CD14-positive monocyte (primary cell): ENCODE measurements at regions not wholly inside any gene's neighbourhood (a gene's known extent, or its start where the extent isn't known, plus 50 kb on each side); places are given as distances from the start of the nearest gene placed in this dataset.

Experiments used
- DNase-seq, 3 donors: peaks; one replicate each; pipeline ENCODE4 v3.0.0-alpha.2; 2011 to 2022
- H2AFZ ChIP-seq: 2 replicates; pipeline ENCODE4 v1.6.0; 2012; ENCODE audit warnings: mild to moderate bottlenecking, low read depth, low read length, inconsistent platforms; ENCODE audit not compliant: insufficient read depth, poor library complexity, severe bottlenecking
- H3K27ac ChIP-seq, 2 donors: 1 replicate in 1 of 2; 2 replicates in 1 of 2; pipeline ENCODE4 v1.5.1; 2012 to 2013; ENCODE audit warnings: low read length in 2 of 2, control low read depth in 1 of 2, inconsistent platforms in 1 of 2, low read depth in 1 of 2, mild to moderate bottlenecking in 1 of 2
- H3K27me3 ChIP-seq, 2 donors: one replicate each; pipeline versions ENCODE4 v1.6.0 to v1.6.1; 2011 to 2013; ENCODE audit warnings: low read length in 2 of 2; ENCODE audit not compliant: control insufficient read depth in 2 of 2, insufficient read depth in 2 of 2
- H3K36me3 ChIP-seq, 2 donors: replicated peaks in 1 of 2; 1 replicate in 1 of 2; 2 replicates in 1 of 2; pipeline versions ENCODE4 v1.5.1 to v1.6.1; 2012 to 2013; ENCODE audit warnings: low read length in 2 of 2, control low read depth in 1 of 2, inconsistent platforms in 1 of 2, mild to moderate bottlenecking in 1 of 2; ENCODE audit not compliant: insufficient read depth in 2 of 2, control insufficient read depth in 1 of 2
- H3K4me1 ChIP-seq, 2 donors: 1 replicate in 1 of 2; 2 replicates in 1 of 2; pipeline versions ENCODE4 v1.5.1 to v1.6.1; 2012 to 2013; ENCODE audit warnings: low read length in 2 of 2, control low read depth in 1 of 2, inconsistent platforms in 1 of 2, mild to moderate bottlenecking in 1 of 2, moderate library complexity in 1 of 2; ENCODE audit not compliant: insufficient read depth in 2 of 2, control insufficient read depth in 1 of 2
- H3K4me2 ChIP-seq: replicated peaks from 2 replicates; pipeline ENCODE3; 2012; ENCODE audit warnings: low read length, moderate library complexity, mild to moderate bottlenecking; ENCODE audit not compliant: poor library complexity, severe bottlenecking; ENCODE audit errors: extremely low read depth
- H3K4me3 ChIP-seq, 3 experiments: fragments of 200-600 bp in 1 of 3; sonication (generic) in 1 of 3; replicated peaks in 1 of 3; 1 replicate in 2 of 3; 2 replicates in 1 of 3; pipeline ENCODE4 v1.5.1; 2011 to 2013; ENCODE audit warnings: low read length in 3 of 3, mild to moderate bottlenecking in 3 of 3, control low read depth in 2 of 3, low read depth in 2 of 3, inconsistent platforms in 1 of 3, moderate library complexity in 1 of 3
- H3K79me2 ChIP-seq: 2 replicates; pipeline ENCODE4 v1.6.0; 2012; ENCODE audit warnings: mild to moderate bottlenecking, control low read depth, inconsistent platforms, low read length, moderate library complexity; ENCODE audit not compliant: insufficient read depth
- H3K9ac ChIP-seq: 2 replicates; pipeline ENCODE4 v1.6.0; 2017; ENCODE audit warnings: low read length, mild to moderate bottlenecking; ENCODE audit not compliant: insufficient read depth, poor library complexity, severe bottlenecking
- H3K9me3 ChIP-seq, 2 donors: replicated peaks in 1 of 2; 1 replicate in 1 of 2; 2 replicates in 1 of 2; pipeline versions ENCODE4 v1.5.1 to v1.6.1; 2012 to 2013; ENCODE audit warnings: low read length in 2 of 2, control low read depth in 1 of 2; ENCODE audit not compliant: control insufficient read depth in 1 of 2, insufficient read depth in 1 of 2
- H4K20me1 ChIP-seq: 2 replicates; pipeline ENCODE4 v1.6.0; 2012; ENCODE audit warnings: mild to moderate bottlenecking, low read length, control low read depth, moderate library complexity; ENCODE audit not compliant: insufficient read depth
- H3K27ac Mint-ChIP-seq, 7 donors: one replicate each; pipeline ENCODE4 v1.8.0; 2020; ENCODE audit warnings: mild to moderate bottlenecking in 7 of 7, mixed read lengths in 7 of 7, moderate library complexity in 6 of 7, inconsistent platforms in 2 of 7
- H3K27me3 Mint-ChIP-seq, 3 donors: one replicate each; pipeline ENCODE4 v1.8.0; 2021 to 2022; ENCODE audit warnings: low read depth in 3 of 3, mild to moderate bottlenecking in 3 of 3, mixed read lengths in 3 of 3, moderate library complexity in 3 of 3, inconsistent platforms in 1 of 3
- H3K36me3 Mint-ChIP-seq, 2 donors: one replicate each; pipeline ENCODE4 v1.8.0; 2020; ENCODE audit warnings: mixed read lengths in 2 of 2, inconsistent platforms in 1 of 2, mild to moderate bottlenecking in 1 of 2
- H3K4me1 Mint-ChIP-seq: one replicate; pipeline ENCODE4 v1.8.0; 2020; ENCODE audit warnings: mild to moderate bottlenecking, mixed read lengths
- H3K4me3 Mint-ChIP-seq, 2 donors: one replicate each; pipeline ENCODE4 v1.8.0; 2020; ENCODE audit warnings: mild to moderate bottlenecking in 2 of 2, mixed read lengths in 2 of 2, moderate library complexity in 1 of 2
- H3K9me3 Mint-ChIP-seq, 7 donors: one replicate each; pipeline ENCODE4 v1.8.0; 2020 to 2022; ENCODE audit warnings: mixed read lengths in 7 of 7, mild to moderate bottlenecking in 6 of 7, moderate library complexity in 6 of 7, inconsistent platforms in 2 of 7
- CTCF ChIP-seq: fragments of 200-600 bp; IDR thresholded peaks from one replicate; pipeline ENCODE4 v1.8.0; 2022; ENCODE audit warnings: antibody characterized with exemption, mild to moderate bottlenecking
- WGBS: methylation state at CpG from one replicate; pipeline ENCODE4 v1.1.5; 2013; ENCODE audit warnings: missing lambda C conversion rate; ENCODE audit not compliant: insufficient coverage; 5-methylcytosine and 5-hydroxymethylcytosine counted together
- intact Hi-C, 2 donors: fragments of 100-400 bp; cut with micrococcal nuclease; formaldehyde crosslinking; loops; one replicate each; pipeline versions ENCODE4 v1.15.0 to v1.15.1; 2023

GRCh38 chr2:164281896-164282295, 339.4 kb downstream of the GRB14 start:
- Mint-ChIP-seq H3K9me3 (peaks cover 0 to 13% (median 1%) of the 10 kb centered on the region in 7 donors), H3K27me3 (no peaks in the 10 kb centered on the region), H3K36me3 (no peaks in the 10 kb centered on the region), H3K4me3 (no peak overlapping the region), H3K27ac (no peak overlapping the region), H3K4me1 (no peaks in the 10 kb centered on the region)
- Histone ChIP-seq H3K9me3 (peaks cover 0 to 4% of the 10 kb centered on the region in 2 donors), H3K36me3 (no peaks in the 10 kb centered on the region), H3K27ac (no peak overlapping the region), H3K27me3 (no peaks in the 10 kb centered on the region), H3K4me2 (no peak overlapping the region), H3K79me2 (no peaks in the 10 kb centered on the region), H3K9ac (no peak overlapping the region), H3K4me1 (no peaks in the 10 kb centered on the region), H3K4me3 (no peak overlapping the region), H4K20me1 (no peaks in the 10 kb centered on the region), H2AFZ (no peak overlapping the region)
- DNase-seq, result no peak
- no peak for TF ChIP-seq CTCF
- intact Hi-C loops, result no loop called here
- no CpG with 5 or more reads among the region's 1 CpG for WGBS

GRCh38 chr2:164275659-164276058, 345.6 kb downstream of the GRB14 start:
- Mint-ChIP-seq H3K27ac (no peak overlapping the region), H3K9me3 (peaks cover 0 to 10% (median 1%) of the 10 kb centered on the region in 7 donors), H3K27me3 (no peaks in the 10 kb centered on the region), H3K4me3 (no peak overlapping the region), H3K4me1 (no peaks in the 10 kb centered on the region), H3K36me3 (no peaks in the 10 kb centered on the region)
- no peaks in the 10 kb centered on the region for H3K79me2 ChIP-seq
- no peak overlapping the region for H3K27ac ChIP-seq
- no peaks in the 10 kb centered on the region for H3K4me1 ChIP-seq
- peaks cover 0 to 4% of the 10 kb centered on the region in 2 donors for H3K9me3 ChIP-seq
- no peak overlapping the region for H3K4me2 ChIP-seq
- no peak for TF ChIP-seq CTCF
- H3K4me3 ChIP-seq, result no peak overlapping the region
- H3K27me3 ChIP-seq, result no peaks in the 10 kb centered on the region
- DNase-seq, result no peak
- intact Hi-C loops, result no loop called here
- no peaks in the 10 kb centered on the region for H3K36me3 ChIP-seq
- no peak overlapping the region for H3K9ac ChIP-seq
- no peak overlapping the region for H2AFZ ChIP-seq
- no peaks in the 10 kb centered on the region for H4K20me1 ChIP-seq
